SH-SY5Y (cell line): ENCODE measurements at regions not wholly inside any gene's neighbourhood (a gene's known extent, or its start where the extent isn't known, plus 50 kb on each side); places are given as distances from the start of the nearest gene placed in this dataset.

ENCODE experiments used
- GATA2 ChIP-seq: IDR thresholded peaks from 2 replicates; pipeline ENCODE4 v1.6.1; 2011; ENCODE audit warnings: mild to moderate bottlenecking, low read depth, low read length
- GATA3 ChIP-seq: IDR thresholded peaks from 2 replicates; pipeline ENCODE4 v1.6.1; 2011; ENCODE audit warnings: low read depth, mild to moderate bottlenecking, low read length, moderate library complexity

DNA sequence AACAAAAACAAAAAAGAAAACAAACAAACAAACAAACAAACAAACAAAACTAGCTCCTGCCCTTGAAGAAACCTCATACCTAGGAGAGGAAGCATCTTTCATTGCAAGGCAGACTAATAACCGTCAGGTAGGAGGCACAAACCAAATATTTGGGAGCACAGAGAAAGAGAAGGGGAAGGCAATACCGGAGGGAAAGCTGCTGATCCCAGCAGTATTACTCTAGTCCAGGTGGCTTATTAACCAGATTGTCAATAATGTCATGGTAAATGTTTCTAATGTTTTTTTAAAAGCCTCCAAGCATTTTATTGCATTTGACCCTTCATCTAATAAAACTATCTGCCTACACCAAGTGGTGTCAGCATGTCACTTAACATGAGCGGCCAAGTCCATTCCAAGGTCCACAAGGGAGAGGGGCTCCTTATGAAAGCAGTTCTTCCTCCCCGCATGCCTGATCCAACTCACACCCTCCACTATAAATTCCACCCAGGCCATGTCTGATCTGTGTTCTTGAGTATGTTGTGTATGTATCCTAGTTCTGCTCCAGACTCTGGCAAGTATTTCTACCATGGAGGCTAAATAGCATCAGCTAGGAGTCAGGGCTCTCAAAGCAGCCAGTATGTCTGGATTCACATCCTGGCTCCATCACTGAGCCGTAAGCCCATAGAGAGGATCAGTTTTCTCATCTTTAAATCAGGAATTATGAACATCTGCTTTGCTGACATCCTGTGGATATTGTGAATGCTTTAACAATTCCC lies 208.1 kb upstream of the TENM4 start:
- TF ChIP-seq GATA2 (no peak), GATA3 (no peak)
